ENCODE measurements at regions not wholly inside any gene's neighbourhood (a gene's known extent, or its start where the extent isn't known, plus 50 kb on each side); places are given as distances from the start of the nearest gene placed in this dataset.

DNA sequence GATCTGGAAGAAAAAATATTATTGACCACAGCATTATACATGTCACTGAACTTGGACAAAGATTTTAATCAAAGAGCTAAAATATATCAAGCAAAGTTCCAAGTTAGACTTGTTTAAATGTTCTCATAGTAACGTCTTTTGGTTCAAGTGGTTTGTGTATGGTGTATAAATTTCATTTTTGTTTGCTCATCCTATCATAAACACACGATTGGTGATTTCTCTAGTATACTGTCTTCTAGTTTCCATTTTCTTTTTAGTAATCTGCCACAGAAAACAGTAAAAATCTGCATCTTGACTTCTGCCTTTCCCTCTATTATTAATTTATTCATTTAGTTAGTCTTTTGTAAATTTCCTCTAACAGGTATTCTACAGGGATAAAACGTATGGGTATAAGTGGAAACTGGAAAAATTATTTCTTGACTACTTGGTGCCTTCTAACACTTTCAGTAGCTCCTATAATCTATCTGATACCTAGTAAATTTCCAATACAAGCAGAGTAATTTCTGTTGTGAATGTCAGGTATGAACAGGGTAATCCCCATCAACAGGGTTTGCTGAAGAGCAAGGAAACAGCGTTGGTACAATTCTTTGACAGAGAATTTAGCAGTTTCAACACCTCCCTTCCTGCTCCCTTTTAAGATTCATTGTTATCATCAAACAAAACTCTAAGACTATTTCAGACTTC lies 268.0 kb downstream of the PTPRC start:
- no peak for DNase-seq

DNA sequence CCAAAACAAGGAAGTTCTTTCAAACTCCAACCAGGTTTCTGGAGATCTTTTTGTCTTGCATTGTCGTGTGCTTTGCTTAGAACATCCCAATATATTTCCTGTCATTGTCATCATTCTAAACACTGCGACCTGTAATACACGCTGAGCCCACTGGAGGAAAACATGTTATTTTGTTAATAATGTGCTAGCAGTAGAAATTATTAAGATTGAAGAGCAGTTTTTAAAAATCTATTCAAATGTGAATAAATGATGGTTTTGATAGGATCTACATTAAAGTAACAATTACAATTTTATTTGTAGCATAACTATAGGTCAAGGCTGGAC lies 268.5 kb downstream of the PTPRC start:
- DNase-seq, result no peak

DNA sequence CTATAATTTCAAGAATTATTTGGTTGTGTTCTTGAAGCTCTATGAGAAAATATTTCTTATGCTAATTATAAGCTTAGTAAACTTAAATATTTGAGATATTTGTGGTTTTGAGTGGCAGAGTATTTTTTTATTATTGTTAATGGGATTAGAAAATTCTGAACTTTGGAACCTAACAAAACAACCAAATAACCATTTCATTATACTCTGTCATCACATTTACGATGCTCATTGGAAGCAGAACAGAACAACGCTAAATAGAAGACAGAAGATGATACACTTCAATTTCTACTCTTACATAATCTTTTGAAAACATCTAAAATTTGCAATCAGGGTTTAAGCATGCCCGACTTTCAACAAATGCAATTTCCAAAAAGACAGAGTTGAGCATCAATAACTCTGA lies 270.2 kb downstream of the PTPRC start:
- DNase-seq, result no peak

DNA sequence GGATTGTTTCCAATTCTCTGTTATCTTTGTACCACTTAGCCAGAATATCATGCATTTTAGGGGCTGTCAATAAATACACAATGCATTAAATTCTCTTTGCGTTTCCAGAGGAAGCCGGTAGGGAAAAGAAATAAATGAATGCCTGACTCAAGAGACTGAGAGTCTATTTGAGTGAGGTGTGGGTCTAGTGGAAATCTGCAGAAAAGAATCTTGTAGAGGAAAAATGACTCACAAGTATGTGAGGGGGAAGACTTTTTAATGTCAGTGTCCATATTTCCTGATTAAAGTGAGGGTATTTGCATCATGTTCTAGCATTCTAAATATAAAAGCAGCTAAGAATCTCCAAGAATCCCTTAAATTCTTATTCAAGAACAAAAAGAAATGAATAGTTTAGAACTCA lies 271.1 kb downstream of the PTPRC start:
- DNase-seq, result no peak

DNA sequence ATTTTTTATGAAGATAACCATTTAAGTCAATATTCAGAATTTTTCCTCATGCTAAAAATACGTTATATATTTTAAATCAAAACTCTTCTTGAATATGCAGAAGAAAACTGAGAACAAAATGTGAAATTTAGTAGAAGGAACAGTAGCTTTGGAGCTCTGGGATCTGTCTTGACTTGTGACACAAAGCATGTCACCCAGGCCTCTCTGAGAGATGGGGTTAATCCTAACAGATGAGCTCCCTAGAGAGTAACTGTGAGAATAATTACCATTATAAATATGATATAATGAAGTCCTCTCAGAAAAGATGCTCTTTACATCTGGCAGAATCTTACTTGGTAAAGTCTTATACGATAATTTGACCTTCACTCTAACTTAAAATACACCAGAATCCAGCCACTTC lies 272.0 kb downstream of the PTPRC start:
- no peak for DNase-seq

DNA sequence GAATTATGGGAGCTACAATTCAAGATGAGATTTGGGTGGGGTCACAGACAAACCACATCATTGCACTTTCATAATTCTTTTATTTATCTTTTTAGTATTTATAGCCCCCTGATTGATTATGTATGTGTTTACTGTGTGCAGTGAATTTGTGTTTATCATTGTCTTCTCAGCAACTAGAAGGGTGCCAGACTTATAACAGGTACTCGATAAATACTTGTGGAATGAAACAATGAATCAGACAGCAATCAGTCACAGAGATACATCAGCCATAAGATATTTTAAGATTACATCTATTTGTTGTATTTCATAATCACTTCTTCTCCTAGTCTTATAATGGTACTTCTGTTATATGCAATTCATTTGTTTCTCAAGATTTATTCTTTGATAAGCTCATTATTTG lies 273.2 kb downstream of the PTPRC start:
- DNase-seq, result no peak

DNA sequence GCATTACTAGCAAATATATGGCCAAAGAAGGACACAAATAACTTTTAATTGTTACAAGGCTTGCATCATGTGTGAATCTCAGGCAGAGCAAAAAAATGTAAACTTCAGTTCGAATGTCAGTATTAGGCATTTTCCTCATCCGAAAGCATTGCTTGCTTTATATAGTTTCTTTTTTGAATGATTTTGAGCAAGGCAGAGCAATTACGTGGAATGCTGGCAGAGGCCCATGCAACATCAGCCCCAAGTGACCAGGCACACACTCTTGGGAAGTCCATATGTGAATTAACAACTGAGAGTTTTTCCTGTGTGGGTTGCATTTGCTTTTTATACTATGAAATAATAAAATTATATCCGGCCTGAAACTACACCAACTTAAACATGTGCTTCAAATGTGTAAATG lies 274.8 kb downstream of the PTPRC start:
- DNase-seq, result no peak

DNA sequence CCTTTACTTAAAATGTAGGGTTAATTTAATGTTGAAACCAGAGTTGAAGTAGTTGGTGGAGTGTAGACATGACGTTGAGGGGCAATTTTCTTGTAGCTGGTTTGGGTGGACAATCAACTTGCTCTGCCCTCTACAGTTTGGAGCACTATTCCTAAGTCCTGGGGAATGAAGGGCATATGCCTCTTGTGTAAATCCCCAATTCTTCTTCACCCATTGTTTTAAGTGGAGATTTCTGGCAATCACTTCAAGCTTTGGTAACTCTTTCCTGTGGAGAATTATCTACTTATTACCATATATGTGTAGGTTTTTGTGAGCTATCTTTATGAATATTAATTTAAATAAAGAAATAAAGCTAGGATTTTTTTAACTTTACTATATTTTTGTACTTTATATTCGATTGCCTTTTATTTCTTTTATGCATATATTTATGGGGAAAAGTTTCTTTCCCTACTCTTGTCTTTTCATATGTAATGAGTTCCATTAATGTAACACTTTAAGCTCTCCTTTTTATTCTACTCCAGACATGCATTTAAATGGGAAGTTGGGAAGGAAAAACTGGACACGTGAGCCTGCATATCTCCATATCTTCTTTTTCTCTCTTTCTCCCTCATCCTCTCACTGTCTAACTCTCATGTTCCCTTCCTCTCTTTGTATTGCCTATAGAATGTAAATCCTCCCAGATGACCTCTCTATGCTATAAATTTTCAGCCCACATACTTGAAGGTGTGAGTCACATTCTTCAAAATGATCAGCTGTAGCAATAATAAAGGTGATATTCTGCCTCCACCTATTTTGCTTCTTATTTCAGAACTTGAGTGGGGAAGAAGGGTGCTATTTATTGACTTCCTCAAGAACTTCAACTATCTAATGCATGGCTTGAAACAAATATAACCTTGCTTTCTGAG lies 276.7 kb downstream of the PTPRC start:
- no peak for DNase-seq

DNA sequence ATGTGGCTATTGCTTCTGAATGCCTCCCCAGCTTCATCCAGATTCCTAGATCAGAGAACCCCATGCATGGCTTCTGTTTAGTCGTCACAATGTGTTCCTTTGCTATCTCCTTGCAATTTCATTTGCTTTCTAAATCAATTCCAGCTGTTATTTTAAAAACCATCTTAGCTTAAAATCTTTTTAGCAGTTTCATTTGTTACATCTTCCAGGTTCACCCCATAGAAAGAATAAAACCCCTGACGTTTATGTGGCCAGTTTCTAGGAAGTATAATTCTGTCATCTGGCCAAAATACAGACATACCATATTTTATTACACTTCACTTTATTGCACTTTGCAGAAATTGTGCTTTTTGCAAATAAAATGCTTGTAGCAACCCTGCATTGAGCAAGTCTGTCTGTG lies 278.4 kb downstream of the PTPRC start:
- DNase-seq, result no peak

DNA sequence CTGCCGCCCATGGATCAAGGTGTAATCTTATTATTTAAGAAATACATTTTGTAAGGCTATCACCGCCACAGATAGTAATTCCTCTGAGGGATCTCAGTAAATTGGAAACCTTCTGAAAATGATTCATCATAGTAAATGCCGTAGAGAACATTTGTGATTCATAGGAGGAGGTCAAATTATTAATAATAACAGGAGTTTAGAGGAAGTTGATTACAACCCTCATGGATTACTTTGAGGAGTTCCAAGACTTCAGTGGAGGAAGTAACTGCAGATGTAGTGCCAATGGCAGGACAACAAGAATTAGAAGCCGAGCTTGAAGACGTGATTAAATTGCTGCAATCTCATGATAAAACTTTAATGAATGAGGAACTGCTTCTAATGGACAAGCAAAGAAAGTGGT lies 280.1 kb downstream of the PTPRC start:
- no peak for DNase-seq

DNA sequence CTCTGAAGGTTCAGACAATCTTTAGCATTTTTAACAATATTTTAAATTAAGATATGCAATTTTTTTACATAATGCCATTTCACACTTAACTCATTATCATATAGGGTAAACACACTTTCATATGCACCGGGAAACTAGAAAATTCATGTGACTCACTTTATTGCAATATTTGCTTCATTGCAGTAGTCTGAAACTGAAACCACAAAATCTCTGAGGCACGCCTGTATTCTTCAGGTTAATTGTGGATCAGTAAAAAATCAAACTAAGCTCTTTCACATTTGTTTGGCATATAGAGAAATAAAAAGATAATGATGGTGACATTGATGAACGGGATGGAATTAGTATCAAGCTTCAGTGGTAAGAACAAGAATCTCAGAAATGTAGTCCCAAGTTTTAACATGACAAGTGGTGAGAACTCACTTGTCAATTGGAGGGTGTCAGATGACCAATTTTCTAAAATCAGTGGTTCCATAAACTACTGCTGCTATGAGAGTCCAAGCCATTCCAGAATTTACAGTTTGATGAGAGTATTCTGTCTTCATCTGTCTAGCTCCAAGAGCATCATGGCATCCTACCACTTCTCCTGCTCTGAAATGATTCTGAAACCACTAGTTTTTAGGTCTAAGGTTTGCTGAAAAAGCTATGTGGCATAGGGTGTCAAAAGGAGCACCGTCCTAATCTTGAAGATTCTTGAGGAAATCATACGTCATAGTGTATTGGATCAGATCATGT lies 281.0 kb downstream of the PTPRC start:
- DNase-seq, result no peak

DNA sequence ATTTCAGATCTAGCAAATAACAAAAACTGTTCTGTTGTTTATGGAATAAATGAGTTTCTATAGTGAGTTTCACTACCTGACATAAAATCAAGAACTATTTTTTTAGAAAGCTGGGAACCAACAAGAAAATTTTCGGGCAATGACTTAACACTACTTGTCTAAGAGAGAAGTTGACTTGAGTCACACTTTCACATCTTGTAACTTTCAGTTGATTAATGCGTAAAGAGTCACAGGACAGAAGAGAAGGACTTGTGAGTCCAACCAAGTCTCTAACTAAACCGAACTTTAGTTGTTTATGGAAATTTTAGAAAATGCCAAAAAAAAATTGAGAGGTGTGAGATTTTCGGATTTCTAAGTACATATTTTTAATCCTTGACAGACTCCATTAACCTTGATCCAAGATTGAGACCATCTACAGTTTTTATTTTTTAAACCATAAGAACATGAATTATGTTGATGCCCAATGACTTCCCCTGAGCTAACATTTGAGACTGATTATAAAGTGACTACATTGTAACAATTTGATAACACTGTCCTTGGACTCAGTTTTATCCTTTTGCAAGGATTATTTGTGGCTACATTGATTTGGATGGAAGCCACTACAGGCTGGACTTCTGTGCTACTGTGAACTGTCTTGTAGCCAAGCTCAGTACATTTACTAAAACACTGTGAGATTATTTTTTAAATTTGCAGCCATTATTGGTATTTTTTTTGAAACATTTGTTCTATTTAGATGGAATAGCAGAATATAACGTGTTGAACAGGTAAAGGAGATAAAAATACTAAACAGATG lies 284.0 kb downstream of the PTPRC start:
- no peak for DNase-seq

DNA sequence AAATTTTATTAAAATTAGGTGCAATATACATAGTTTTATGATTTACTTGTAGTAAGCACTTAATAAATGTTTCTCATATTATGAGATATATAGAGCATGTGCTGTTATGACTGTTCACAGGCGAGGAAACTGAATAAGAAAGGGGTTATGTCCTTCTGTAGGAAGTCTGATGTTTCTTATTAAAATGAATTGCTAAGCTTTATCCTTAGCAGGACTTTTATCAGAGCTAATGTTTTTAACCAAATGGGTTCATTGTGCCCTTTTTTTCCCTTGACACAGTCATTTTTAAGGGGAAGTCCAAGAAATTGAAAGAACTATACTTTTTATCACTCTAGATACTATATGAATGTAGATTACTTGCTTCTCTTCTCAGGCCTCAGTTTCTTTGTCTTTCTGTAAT lies 285.2 kb downstream of the PTPRC start:
- no peak for DNase-seq

DNA sequence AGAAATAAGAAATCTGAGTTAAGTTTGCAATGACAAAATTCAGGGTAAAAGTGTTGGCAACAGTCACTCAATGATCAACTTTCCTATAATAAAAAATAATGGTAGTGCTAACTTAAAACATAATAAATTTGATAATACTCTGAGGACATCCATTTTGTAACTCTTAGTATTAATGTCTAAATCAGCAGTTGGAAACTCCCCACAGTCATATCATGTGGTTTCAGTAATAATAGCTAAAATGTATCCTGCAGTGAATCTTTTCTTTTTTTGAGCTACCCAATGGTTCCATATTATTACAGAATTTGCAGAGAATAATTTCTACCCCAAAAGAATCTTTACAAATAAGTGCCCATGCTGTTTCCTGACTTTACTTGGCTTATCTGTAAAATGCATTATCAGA lies 286.7 kb downstream of the PTPRC start:
- DNase-seq, result no peak

DNA sequence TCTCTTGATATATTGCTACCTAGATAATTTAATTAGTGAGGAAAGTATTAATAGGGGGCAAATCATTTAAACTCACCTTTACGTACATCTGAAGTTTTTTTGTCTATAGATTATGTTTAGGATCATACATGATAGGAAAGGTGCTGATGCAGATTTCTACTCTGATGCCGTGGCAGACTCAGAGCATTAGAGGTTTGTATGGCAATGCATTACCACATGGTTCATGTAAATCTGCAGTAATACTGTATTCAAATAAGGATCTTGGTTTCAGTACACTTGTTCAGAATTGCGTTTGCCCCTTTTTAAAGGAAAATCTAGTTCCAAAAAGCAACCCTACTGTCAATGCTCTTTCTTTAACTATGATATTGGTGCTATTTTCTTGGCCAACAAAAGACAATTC lies 288.3 kb downstream of the PTPRC start:
- DNase-seq, result no peak

DNA sequence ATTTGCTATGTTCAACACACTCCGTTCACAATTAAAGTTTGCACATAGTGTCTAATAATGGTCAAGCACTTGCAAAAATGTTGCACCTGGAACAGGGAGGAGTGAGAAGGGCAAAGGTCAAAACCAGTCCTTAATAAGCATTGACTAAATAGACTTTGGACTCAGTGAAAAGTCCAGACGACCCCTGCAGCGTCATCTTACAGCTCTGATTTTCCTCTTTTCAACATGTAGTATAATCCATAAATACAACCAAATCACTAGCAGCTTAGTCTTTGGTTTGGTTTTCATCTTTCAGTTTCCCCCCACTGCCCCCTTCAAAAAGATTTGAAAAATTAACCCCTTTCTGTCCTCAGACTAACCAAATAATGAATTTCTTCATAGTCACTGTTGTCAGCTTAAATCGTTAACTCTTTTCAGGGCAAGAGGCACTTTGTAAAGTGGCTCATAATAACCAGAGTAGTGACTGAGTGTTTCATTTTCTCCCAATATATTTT lies 290.3 kb downstream of the PTPRC start:
- DNase-seq, result no peak

DNA sequence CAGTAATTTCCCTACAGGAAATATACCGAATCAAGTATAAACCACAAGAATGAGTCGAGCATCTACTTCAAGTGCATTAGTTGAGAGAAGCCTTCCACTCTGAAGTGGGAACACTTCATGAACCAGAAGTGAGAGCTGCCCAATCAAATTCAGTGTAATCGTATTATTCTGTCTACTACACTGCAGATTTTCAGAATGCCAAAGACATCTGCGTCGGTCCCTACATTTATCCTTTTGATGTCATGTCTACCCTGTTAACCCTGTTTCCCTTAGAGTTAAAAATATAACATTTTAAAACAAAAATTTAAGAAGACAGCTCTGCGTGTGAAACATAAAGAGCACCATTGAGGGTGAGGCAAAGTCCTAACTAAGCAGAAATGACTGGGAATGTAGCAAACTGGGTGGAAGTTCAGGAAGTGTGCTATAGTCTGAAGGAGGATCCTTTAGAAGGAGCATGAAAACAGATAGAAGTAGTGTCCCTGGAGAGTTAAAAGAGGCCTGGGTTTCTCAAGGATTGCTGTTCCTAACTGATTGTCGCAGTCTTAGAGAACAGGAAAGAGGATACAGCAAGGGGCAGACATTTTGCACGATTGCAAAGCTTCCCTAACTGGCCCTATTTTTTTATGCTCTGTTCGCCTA lies 291.2 kb downstream of the PTPRC start:
- no peak for DNase-seq

DNA sequence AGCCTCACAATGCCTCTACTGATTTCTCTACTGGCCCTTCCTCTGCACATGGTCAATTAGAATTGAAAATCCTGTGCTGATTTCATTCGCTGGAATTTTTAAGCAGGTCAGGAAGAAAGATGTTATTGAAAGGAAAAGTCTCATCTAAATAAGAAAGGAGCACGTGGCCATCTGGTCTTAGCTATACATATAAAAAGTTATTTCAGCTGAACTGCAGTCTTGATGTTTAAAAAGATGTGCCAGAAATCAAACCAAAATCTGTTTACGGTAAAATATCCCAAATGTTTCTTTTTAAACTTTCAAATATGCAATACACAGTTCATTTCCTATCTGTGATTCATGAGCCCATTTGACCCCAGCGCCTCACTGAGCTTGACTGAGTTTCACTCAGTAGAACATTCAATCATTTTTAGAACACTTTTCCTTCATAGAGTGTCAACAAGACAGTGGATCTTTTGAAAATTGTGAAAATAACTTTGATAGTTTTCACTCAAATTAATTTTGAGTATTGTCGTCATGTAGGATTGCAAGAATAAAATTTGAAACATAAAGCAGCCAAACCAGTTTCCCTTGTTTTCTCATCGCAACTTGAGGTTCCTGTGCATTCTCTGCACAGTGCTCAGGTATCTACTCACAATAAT lies 293.6 kb downstream of the PTPRC start:
- DNase-seq, result no peak

DNA sequence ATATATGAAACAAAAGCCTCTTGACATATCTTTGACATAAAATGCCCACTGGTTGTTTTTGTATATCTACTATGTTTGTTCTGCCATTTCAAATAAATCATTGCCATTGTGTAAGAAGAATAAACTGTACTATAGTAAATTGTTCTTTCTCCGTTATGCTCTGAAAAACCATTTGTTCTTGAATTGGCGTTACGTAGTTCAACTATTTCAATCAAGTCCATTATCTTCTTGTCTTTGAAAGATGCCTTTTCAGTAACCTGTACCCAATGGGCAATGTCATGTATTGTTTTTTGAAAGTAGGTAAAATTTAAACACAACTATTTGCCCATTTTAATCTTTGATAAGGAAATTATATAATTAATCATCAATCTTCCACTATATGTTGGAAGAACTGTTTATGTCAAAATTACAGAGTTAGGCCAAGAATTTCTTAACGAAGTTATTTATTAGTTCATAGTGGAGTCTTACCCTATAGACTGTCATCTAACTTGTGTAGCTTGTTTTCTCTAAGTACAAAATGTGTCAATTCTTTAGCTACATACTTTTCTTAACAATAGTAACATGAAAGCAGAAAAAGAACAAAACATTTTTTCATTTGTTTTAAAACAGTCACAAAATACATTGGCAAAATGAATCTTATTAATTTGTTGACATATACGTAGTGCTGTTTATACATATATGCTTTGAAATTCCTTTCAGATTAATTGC lies 294.8 kb downstream of the PTPRC start:
- DNase-seq, result no peak

DNA sequence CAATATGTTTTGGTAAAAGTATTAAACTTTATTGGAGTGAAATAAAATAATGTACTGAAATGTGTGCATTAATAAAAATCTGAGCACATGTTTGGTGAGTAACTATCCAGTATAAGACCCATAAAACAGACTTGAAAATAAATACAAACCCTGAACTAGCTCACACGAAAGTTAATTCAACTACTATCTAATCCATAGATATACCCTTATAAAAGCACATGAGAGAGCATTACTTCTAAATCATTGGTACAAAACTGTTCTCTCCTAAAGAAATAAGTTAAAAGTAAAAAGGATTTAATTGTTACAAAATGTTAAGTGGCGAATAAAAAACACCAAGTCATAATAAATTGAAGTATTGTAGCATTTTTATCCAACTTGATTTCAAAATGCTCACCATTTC lies 295.6 kb downstream of the PTPRC start:
- no peak for DNase-seq

DNA sequence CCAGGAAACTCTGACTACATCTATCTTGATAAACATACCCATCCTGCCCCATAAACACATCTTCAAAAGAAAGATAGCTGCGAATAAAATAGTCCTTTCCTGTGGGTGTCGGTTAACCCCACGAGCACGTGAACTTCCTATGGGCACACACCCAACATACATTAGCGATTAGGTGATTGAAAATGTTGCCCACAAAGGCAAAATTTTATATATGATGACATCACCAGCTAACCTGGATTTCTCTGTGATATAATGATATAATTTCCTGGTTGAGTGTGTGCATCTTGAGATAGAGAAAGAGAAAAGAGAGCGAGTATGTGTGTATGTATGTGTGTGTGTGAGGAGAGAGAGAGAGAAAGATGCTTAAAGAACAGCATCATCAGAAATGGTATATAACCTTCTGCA lies 296.1 kb downstream of the PTPRC start:
- DNase-seq, result no peak
